GM21515 (cell line): ENCODE measurements at regions not wholly inside any gene's neighbourhood (a gene's known extent, or its start where the extent isn't known, plus 50 kb on each side); places are given as distances from the start of the nearest gene placed in this dataset.

ENCODE experiments used
- ATAC-seq: cut with Tn5 transposase; IDR thresholded peaks from one replicate; pipeline ENCODE4 v1.9.1; 2021; ENCODE audit not compliant: unreplicated experiment

GRCh38 chr2:213202011-213202410 is 50.6 kb upstream of the IKZF2 start:
- no peak for ATAC-seq

GRCh38 chr2:213205944-213206343 is 54.5 kb upstream of the IKZF2 start:
- no peak for ATAC-seq

- ATAC-seq: no peak
Measured at GRCh38 chr2:213213186-213213585, 61.8 kb upstream of the IKZF2 start.

- ATAC-seq: no peak
Measured at GRCh38 chr2:213214209-213214608, 62.8 kb upstream of the IKZF2 start.

GRCh38 chr2:213216461-213216860 is 65.0 kb upstream of the IKZF2 start:
- no peak for ATAC-seq

- no peak for ATAC-seq
Measured at GRCh38 chr2:213219816-213220215, 64.4 kb upstream of the SPAG16 start.

GRCh38 chr2:213220967-213221603 is 63.2 kb upstream of the SPAG16 start:
- ATAC-seq: peak; percentile 51

- ATAC-seq: no peak
Measured at GRCh38 chr2:213221957-213222356, 62.3 kb upstream of the SPAG16 start.

- no peak for ATAC-seq
Measured at GRCh38 chr2:213224366-213224765, 59.9 kb upstream of the SPAG16 start.

- no peak for ATAC-seq
Measured at GRCh38 chr2:213225866-213226265, 58.4 kb upstream of the SPAG16 start.

GRCh38 chr2:213227458-213227857 is 56.8 kb upstream of the SPAG16 start:
- ATAC-seq: peak; percentile 96

- ATAC-seq: no peak
Measured at GRCh38 chr2:213228638-213229037, 55.6 kb upstream of the SPAG16 start.

- no peak for ATAC-seq
Measured at GRCh38 chr2:213229814-213230213, 54.5 kb upstream of the SPAG16 start.

GRCh38 chr2:213231966-213232365 is 52.3 kb upstream of the SPAG16 start:
- ATAC-seq: no peak

GRCh38 chr2:213232649-213233437 is 51.4 kb upstream of the SPAG16 start:
- ATAC-seq: peak; percentile 94

- ATAC-seq: no peak
Measured at GRCh38 chr2:213233438-213234330, 50.6 kb upstream of the SPAG16 start.
